ENCODE measurements at regions not wholly inside any gene's neighbourhood (a gene's known extent, or its start where the extent isn't known, plus 50 kb on each side); places are given as distances from the start of the nearest gene placed in this dataset.
"Not testable (repeated sequence)": the region's sequence is repeated elsewhere in the genome, so short reads cannot be mapped to it uniquely, and the experiment has no call there.

- DNase-seq, result no peak
These were observed 173.8 kb upstream of the RGS6 start for GRCh38 chr14:71758229-71758951.

- no peak for DNase-seq
These were observed 169.7 kb upstream of the RGS6 start for GRCh38 chr14:71762575-71762974.

DNA sequence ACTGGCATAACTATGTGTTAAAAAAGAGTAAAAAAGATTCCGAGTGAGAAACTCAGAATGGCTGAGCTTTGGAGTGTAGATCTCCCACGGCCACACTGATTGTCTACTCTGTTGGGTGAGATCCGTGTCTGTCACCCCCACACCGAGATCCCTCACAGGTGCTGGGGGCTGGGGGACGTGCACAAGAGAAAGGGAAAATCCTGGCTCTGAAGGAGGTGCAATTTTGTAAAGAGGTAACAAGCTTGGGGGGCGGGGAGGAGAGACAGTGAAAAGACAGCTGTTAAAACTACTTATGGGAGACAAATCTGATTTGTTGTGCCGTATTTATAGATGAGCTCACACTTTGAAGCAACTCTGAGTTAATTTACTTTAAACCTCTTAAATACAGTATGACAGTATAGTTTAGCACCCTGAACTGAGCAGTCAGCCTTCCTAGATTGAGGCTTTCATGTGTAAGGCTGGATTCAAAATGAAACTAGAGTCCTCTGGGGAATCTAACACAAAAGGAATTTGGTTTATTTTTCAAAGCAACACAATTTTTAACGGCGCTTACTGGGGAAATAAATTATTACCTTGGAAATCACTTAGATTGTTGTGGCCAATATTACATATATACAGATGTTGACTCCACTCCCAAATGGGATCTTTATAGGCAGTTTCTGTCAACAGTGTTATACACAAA lies 167.4 kb upstream of the RGS6 start:
- DNase-seq, result no peak

- no peak for DNase-seq
These were observed 166.7 kb upstream of the RGS6 start for GRCh38 chr14:71765505-71765904.

- no peak for DNase-seq
These were observed 161.8 kb upstream of the RGS6 start for GRCh38 chr14:71770431-71770830.

GRCh38 chr14:71771421-71771820 lies 160.8 kb upstream of the RGS6 start:
- not testable (repeated sequence) for DNase-seq

DNA sequence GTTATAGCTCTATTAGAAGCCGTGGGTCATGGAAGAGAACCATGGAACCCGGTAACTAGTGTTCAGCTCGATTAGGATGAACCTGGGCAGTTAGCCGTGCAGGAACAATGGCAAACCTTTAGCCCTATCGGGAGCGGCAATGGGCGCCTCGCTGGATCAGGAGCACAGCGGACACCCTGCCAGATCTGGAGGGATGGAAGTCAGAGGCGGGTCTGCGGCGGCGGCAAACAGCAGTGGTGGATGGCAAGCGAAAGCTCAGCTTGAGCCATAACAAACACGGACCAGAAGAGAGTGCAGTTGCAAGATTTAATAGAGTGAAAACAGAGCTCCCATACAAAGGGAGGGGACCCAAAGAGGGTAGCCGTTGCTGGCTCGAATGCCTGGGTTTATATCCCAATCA lies 160.2 kb upstream of the RGS6 start:
- DNase-seq, result not testable (repeated sequence)

DNA sequence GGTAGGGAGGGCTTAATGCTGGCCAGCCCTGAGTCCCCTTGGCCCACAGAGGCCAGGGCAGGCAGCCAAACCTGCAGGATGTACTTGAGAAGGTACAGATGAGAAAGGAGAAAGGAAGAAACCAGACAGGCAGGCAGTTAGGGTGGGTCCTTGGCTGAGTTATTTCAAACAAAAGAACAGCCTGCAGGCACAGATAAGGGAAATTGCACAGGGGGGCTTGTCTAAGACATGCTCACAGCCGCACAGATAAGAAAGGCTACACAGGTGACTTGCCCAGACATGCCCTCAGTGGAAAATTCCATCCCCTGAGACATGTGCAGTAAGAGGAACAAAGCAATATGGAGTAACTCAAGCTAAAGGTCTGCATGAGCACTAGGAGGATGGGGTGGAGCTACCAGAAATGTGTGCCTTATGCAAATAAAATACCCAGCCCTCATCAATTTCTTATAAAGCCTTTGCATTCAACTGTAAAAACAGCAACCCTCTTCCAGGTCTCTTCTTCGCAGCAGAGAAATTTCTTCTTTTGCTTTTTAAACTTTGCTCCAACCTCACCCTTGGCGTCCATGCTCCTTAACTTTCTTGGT lies 158.2 kb upstream of the RGS6 start:
- no peak for DNase-seq

DNA sequence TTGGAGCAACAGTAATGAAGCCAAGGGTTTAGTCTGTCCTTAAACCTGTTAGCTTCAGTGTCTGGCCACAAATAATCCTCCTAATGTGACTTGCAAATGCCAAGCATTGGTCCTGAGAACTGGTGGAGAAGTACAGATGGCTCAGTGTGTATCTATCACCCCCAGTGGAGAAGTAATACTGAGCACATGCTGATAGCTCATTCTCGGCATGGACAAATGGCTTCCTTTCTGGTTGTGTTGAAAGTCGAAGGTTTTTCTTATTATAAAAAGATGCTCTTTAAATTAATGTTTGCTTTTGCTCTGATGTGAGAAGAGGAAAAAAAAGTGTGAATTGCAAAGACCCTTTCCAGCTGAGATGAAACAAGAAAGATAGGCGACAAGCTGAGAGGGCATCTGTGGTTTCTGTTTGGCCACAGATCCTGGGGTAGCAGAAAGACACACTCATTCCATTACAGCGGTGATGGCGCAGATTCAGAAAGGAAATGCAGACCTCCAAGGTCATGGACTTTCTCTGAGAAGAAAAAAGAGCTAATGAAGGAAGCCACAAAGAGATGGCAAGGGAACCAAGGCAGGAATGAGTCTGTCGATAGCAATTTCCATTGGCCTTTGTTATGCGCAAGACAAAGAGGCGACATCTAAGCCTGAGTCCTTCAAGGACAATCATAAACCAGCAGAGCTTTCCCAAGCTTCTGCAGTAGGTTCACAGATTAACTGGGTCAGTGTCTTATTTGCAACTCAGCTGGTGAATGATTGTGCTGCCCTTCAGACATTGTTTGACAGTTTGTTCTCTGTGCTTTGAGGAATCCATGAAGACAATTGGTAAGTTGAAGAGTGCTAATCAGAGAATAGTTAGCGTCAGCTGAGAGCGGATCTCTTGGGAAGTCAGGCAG lies 155.5 kb upstream of the RGS6 start:
- DNase-seq, result no peak

GRCh38 chr14:71780075-71780474 lies 152.2 kb upstream of the RGS6 start:
- DNase-seq, result no peak

- DNase-seq, result no peak
These were observed 151.4 kb upstream of the RGS6 start for GRCh38 chr14:71780822-71781221.

DNA sequence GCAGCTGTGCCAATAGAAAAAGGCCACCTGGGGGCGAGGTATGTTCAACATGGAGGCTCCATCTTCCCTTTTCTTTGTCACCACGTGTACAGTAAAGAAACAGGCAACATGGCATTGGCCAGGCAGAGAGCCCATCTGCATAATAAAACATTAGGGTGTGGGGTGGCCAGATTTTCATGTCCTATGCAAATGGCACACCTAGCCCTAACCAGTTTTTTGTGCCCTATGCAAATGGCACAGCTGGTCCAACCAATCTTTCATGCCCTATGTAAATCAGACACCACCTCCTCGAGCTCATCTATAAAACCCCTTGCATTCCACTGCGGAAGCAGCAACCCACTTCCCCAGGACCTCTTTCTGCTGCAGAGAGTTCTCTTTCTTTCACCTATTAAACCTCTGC lies 149.1 kb upstream of the RGS6 start:
- no peak for DNase-seq

GRCh38 chr14:71783786-71784185 lies 148.4 kb upstream of the RGS6 start:
- DNase-seq, result no peak

- DNase-seq, result no peak
These were observed 143.2 kb upstream of the RGS6 start for GRCh38 chr14:71789005-71789404.

DNA sequence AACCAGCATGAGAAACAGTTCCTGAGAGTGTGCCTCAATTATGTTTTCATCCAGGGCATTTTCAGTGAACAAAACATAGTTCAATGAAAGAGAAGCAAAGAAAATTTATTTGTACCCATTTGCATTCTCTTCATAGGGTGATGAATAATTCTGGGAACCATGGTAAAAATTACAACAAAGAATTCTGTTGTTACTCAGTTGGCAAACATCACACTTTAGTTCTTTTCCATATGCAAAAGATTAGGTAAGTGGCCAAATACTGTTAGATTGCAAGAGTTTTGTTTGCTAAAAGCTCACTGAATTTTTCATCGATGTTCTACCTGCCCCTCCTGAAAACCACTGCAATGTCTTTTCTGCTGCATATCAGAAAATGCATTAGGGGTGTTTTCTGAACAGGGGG lies 132.4 kb upstream of the RGS6 start:
- no peak for DNase-seq

GRCh38 chr14:71800878-71801277 lies 131.4 kb upstream of the RGS6 start:
- no peak for DNase-seq

DNA sequence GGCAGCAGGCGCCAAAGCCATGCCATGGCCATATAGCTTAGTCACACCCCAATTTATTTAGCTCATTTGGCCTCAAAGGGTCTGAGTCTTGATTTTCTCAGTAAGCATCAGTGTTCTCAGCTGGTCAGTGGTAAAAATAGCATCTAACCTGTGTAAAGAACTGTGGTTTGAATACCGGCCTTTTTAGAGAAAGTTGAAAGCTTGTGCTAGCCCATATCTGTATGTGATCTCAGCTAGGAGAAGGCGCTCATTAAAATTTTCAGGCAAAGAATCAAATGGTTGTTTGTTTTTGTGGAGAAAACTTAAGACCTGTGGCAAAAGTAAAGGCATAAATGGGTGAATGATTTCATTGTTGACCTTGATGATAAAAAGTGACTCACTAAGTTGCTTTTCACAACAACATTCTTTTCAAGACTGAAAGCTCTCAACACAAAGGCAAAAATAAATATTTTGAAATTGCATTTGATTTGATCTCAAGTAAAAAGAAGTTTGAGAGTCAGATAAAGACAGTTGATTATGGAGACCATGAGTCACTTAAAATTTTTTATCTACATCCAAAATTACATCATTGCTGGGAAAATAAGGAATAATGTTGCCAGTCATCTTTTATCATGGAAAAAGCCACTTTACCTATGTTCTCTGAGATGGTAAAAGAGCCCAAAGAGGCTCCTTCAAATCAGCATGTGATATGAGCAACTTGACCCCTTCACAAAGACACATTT lies 128.5 kb upstream of the RGS6 start:
- no peak for DNase-seq

DNA sequence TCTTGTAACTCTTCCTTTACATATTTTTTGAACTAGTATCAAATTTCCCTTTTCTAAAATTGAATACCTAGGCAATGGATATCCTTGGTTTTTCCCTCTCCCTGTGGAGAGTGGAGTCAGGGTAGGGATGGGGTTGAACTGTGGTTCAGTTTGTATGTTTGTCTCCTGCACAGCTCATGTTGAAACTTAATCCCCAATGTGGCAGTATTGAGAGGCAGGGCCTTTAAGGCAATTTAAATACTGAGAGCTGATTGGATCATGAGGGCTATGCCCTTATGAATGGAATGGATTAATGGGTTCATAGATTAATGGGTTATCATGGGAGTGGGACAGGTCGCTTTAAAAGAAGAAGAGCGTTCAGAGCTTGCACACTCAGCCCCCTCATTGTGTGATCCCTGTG lies 127.2 kb upstream of the RGS6 start:
- DNase-seq, result no peak

GRCh38 chr14:71807049-71807448 lies 125.2 kb upstream of the RGS6 start:
- not testable (repeated sequence) for DNase-seq

- DNase-seq, result not testable (repeated sequence)
These were observed 121.4 kb upstream of the RGS6 start for GRCh38 chr14:71810800-71811199.

DNA sequence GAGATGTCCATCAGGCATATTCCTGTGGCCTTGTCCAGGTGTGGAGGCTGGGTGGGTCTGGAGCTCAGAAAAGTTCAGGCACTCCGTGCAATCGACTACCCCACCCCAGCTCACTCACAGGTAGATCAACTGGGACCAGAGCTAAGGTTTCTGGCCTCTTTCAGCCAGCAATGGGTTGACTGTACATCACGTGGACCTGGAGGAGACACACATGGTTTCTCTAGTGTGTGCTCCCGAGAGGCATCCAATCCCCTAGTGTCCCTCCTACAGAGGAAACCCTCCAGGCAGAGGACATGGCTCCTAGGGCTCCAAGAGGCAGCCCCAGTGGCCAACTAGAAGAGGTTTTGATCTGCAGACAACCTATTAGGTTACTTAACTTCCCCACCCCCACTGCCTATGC lies 119.5 kb upstream of the RGS6 start:
- no peak for DNase-seq

GRCh38 chr14:71815110-71815509 lies 117.1 kb upstream of the RGS6 start:
- no peak for DNase-seq

DNA sequence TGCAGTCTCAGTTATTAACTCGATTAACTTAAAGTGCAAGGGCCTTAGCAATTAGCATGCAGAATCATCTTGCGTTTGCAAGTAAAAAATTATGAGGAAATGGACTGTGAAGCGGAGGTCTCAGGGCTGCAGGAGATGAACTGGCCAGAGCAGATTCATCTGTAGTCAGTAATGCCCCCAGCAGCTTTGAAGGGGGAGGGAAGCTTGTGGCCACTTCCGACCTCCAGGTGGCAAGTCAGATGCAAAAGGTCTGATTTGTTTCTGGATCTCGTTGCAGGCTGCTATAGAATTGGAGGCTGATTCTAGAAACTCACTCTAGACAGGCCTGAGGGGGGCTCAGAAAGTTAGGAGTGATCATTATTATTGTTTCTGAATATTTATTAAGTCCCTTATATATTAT lies 107.4 kb upstream of the RGS6 start:
- no peak for DNase-seq

All from GOT3 (cell line).